GM18508 (cell line): ENCODE measurements at regions not wholly inside any gene's neighbourhood (a gene's known extent, or its start where the extent isn't known, plus 50 kb on each side); places are given as distances from the start of the nearest gene placed in this dataset.

ENCODE experiments used
- ATAC-seq: cut with Tn5 transposase; IDR thresholded peaks from one replicate; pipeline ENCODE4 v1.9.1; 2021; ENCODE audit warnings: moderate number of reproducible peaks; ENCODE audit not compliant: insufficient read depth, unreplicated experiment

DNA sequence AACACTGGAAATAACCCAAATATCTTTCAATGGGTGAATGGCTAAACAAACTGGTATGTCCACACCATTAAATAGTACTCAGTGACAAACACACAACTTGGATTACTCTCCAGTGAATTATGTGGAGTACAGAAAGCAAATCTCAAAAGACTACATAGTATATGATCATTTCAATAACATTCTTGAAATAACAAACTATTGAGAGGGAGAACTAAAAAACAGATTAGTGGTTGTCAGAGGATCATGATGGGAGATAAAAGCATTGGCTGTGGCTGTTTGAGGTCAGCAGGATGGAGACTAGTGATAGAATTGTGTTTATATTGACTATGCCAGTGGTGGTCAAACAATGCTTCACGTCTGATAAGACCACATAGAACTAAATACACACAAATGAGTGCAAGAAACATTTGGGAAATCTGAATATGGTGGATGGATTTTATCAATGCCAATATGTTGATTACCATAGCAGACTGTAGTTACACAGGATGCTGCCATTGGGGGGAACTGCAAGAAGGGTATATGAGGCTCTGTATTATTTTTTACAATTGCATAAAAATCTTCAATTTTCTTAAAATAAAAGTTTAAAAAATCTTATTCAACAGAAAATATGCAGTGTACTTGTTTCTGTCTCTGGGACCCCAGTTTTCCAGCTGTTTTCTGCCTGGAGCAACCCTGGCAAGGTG is 242.0 kb downstream of the TBXT start:
- no peak for ATAC-seq

GRCh38 chr6:165922309-165922794 is 245.3 kb downstream of the TBXT start:
- ATAC-seq, result no peak

- no peak for ATAC-seq
Observed at GRCh38 chr6:165920896-165921671, 246.6 kb downstream of the TBXT start.

GRCh38 chr6:165917576-165917975 is 250.1 kb downstream of the TBXT start:
- no peak for ATAC-seq

DNA sequence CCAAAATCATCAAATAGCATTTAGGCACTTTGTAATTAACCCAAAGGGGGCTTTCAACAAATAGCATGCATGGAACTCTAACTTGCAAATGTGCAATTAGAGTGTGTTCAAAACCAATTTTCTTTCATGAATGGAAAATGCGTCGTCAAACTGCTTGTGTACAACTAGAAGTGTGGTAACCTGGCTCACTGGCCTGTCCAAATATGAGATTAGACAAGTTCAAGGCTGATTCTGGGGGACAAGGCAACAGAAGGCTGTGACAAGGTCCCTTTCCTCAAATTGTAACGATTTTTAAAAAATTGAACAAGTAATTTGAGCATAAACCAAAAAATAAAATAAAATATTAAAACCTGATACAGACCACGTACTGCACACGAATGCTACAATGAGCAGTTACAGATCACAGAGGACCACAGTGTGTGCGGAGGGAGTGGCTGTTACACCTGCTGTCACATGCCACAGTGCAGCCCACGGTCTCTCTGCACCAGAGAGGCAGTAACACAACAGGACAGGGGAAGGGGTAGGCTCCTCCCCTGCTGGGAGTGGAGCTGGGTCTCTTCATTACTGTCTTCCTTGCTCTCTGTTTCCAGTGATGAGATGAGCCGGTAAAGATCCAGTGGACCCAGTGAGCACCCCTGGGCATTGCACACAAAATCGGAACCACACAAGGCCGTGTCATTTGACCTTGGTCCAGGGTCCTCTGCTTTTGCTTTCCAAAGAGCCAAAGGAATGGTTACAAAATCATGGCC is 252.2 kb upstream of the PDE10A start:
- ATAC-seq, result no peak

- no peak for ATAC-seq
Observed at GRCh38 chr6:165913676-165914570, 250.9 kb upstream of the PDE10A start.

GRCh38 chr6:165910184-165910966 is 247.3 kb upstream of the PDE10A start:
- no peak for ATAC-seq

- ATAC-seq, result no peak
Observed at GRCh38 chr6:165906736-165907135, 243.7 kb upstream of the PDE10A start.

- no peak for ATAC-seq
Observed at GRCh38 chr6:165905744-165906143, 242.7 kb upstream of the PDE10A start.

DNA sequence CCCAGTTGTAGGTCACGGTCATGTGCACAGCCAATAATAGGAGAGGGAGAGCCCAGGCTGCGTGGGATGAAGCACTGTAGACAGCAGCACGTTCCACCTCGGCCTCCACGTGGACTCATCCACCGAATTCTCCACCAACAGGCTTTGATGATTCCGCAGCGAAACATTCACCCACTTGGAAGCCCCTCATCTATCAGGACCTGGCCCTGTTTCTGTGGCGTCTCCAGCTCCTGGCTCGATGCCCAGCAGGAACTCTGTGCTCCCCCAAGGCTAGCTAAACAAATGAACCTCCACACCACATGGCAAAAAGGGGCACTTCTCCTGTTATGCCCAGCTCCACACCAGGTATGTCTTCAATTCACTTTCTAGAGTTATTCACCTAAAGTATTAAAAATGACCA is 237.9 kb upstream of the PDE10A start:
- no peak for ATAC-seq

DNA sequence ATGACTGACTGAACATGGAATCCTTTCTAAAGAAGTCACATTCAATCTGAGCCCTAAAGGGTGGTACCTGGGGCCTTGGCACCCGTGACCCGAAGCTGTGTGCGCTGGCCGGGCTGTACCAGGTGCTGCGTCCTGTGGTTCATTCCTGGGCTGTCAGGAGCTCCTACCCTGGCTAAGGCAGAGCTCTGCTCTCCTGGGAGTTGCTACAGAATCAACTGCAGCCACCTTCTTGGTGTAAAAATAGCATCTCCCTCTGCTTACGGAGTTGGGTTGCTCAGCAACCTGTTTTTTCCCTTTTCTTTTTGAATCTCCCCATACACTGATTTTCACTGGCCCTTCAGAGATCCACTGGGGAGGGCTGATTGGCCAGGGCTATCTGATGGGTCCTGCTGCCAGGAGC is 236.6 kb upstream of the PDE10A start:
- no peak for ATAC-seq

- ATAC-seq, result no peak
Observed at GRCh38 chr6:165895421-165896165, 232.6 kb upstream of the PDE10A start.

GRCh38 chr6:165894171-165894825 is 231.3 kb upstream of the PDE10A start:
- ATAC-seq, result no peak

DNA sequence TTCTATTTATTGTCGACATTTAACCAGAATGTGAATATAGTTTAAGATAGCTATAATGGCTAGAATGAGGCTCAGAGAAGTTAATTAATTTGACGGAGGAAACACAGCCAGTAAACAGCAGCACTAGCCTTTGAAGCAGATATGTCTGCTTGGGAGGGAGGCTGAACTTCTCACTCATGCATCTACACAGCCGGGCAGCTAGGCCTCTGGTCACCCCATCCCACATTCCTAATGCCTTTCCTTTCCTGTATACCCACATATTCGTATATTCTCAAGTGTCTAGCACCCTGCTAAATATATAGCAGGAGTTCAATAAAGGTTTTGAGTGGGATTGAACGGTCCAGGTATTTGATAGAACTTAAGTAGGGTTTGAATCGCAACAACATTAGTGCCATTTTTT is 230.4 kb upstream of the PDE10A start:
- no peak for ATAC-seq

DNA sequence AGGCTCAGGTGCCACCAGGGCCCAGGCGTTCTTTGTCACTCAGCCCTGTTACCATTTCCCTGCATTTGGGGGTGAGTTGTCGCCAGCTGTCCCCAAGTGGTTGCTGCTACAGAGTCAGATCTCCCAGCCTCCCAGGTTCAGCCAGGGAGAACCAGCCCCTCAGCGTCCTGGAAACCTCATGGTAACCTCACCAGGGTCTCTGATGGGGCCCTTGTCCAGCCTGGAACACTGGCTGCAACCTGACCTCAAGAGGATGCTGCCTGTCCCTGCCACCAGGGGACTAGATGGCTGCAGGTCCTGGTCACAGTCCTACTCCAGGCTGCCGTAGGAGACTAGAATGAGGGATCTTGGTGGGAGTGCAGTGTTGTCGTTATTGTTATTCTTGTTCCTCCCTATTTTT is 228.3 kb upstream of the PDE10A start:
- no peak for ATAC-seq

GRCh38 chr6:165890404-165890735 is 227.3 kb upstream of the PDE10A start:
- no peak for ATAC-seq

GRCh38 chr6:165889636-165890403 is 226.8 kb upstream of the PDE10A start:
- no peak for ATAC-seq

GRCh38 chr6:165886169-165886568 is 223.1 kb upstream of the PDE10A start:
- no peak for ATAC-seq
